Stomach (tissue), 8 donors: ENCODE measurements at regions not wholly inside any gene's neighbourhood (a gene's known extent, or its start where the extent isn't known, plus 50 kb on each side); places are given as distances from the start of the nearest gene placed in this dataset.
"Not testable (repeated sequence)": the region's sequence is repeated elsewhere in the genome, so short reads cannot be mapped to it uniquely, and the experiment has no call there.

Source experiments
- DNase-seq, 2 donors: peaks; one replicate each; pipeline versions ENCODE4 v3.0.0 to v3.0.0-alpha.2; 2013 to 2019
- H3K27ac ChIP-seq, 5 donors: fragments of 200-600 bp in 4 of 5; sonication (generic) in 4 of 5; one replicate each; pipeline ENCODE4 v1.5.1; 2013 to 2019; ENCODE audit warnings: mild to moderate bottlenecking in 1 of 5, moderate library complexity in 1 of 5
- H3K27me3 ChIP-seq, 3 donors: fragments of 200-600 bp; sonication (generic); one replicate each; pipeline ENCODE4 v1.5.1; 2017 to 2019; ENCODE audit warnings: mixed run types in 1 of 3
- H3K36me3 ChIP-seq, 4 donors: fragments of 200-600 bp; sonication (generic); 1 replicate in 3 of 4; 2 replicates in 1 of 4; pipeline ENCODE4 v1.5.1; 2016 to 2019
- H3K4me1 ChIP-seq, 4 donors: fragments of 200-600 bp; sonication (generic); one replicate each; pipeline ENCODE4 v1.5.1; 2016 to 2019
- H3K4me3 ChIP-seq, 4 donors: fragments of 200-600 bp; sonication (generic) in 3 of 4; one replicate each; pipeline ENCODE4 v1.5.1; 2016 to 2019; ENCODE audit warnings: mild to moderate bottlenecking in 1 of 4
- H3K9me3 ChIP-seq, 4 donors: fragments of 200-600 bp; sonication (generic); one replicate each; pipeline ENCODE4 v1.5.1; 2016 to 2019
- WGBS, 5 donors: extraction: QIAGEN DNeasy Blood & Tissue Kit in 3 of 5; methylation state at CpG; one replicate each; pipeline versions ENCODE4 v1.1.5 to v1.1.7; 2013 to 2018; 5-methylcytosine and 5-hydroxymethylcytosine counted together
- intact Hi-C: fragments of 100-400 bp; cut with DNase I; formaldehyde crosslinking; loops from one replicate; pipeline ENCODE4 v1.15.1; 2023; ENCODE audit warnings: low total_unique reads
- donor health status: healthy with polysubstance abuse.
- donor health status: Bipolar disorder and iron deficiency.
- donor health status: healthy.

- H3K4me1 ChIP-seq, result peaks cover 10 to 12% (median 12%) of the 10 kb centered on the region in 4 donors
- 82 to 89% (median 85%) methylated on average over 4 of the region's 4 CpGs for whole genome bisulfite sequencing, 5 donors
- H3K9me3 ChIP-seq, result peaks cover 0 to 11% (median 3%) of the 10 kb centered on the region in 4 donors
- H3K27me3 ChIP-seq, DNase-seq, intact Hi-C loops, H3K4me3 ChIP-seq, H3K27ac ChIP-seq, H3K36me3 ChIP-seq: not testable (repeated sequence)
Measured at GRCh38 chr11:3516934-3517567, 124.7 kb downstream of the ART5 start.

GRCh38 chr11:3516345-3516933 is 125.4 kb downstream of the ART5 start:
- H3K27ac ChIP-seq, H3K27me3 ChIP-seq, H3K36me3 ChIP-seq, intact Hi-C loops, H3K4me3 ChIP-seq, DNase-seq: not testable (repeated sequence)
- H3K4me1 ChIP-seq, result peaks cover 12 to 18% (median 13%) of the 10 kb centered on the region in 4 donors
- H3K9me3 ChIP-seq, result peaks cover 0 to 11% (median 3%) of the 10 kb centered on the region in 4 donors
- 41 to 56% (median 48%) methylated on average over 6 of the region's 6 CpGs for WGBS, 5 donors

- H3K27ac ChIP-seq, H3K27me3 ChIP-seq, DNase-seq, H3K36me3 ChIP-seq, intact Hi-C loops, H3K4me3 ChIP-seq: not testable (repeated sequence)
- WGBS, 5 donors, result 60 to 72% (median 70%) methylated on average over 15 of the region's 15 CpGs
- Histone ChIP-seq H3K4me1 (peaks cover 12 to 20% (median 15%) of the 10 kb centered on the region in 4 donors), H3K9me3 (peaks cover 0 to 10% (median 3%) of the 10 kb centered on the region in 4 donors)
Measured at GRCh38 chr11:3514635-3515424, 127.0 kb downstream of the ART5 start.

GRCh38 chr11:3513311-3513710 is 128.5 kb downstream of the ART5 start:
- DNase-seq, H3K4me3 ChIP-seq, H3K36me3 ChIP-seq, H3K27me3 ChIP-seq, H3K27ac ChIP-seq, H3K9me3 ChIP-seq, intact Hi-C loops: not testable (repeated sequence)
- H3K4me1 ChIP-seq, result peaks cover 12 to 20% (median 15%) of the 10 kb centered on the region in 4 donors
- WGBS, 5 donors, result 31 to 62% (median 42%) methylated on average over 10 of the region's 12 CpGs

- DNase-seq, result peak in 1 of 2 donors; percentile 25
- 13 to 31% (median 17%) methylated on average over 6 of the region's 6 CpGs for WGBS, 5 donors
- H3K9me3 ChIP-seq, H3K36me3 ChIP-seq, H3K27me3 ChIP-seq, intact Hi-C loops, H3K4me3 ChIP-seq: not testable (repeated sequence)
- H3K4me1 ChIP-seq, result peaks cover 12 to 20% (median 15%) of the 10 kb centered on the region in 4 donors
- H3K27ac ChIP-seq, result peak overlapping the region in 1 of 5 donors; percentile 60
Measured at GRCh38 chr11:3512751-3513150, 129.0 kb downstream of the ART5 start.

GRCh38 chr11:3512133-3512703 is 129.6 kb downstream of the ART5 start:
- H3K27me3 ChIP-seq, H3K9me3 ChIP-seq, H3K36me3 ChIP-seq, H3K4me3 ChIP-seq, intact Hi-C loops: not testable (repeated sequence)
- 6 to 23% (median 11%) methylated on average over 12 of the region's 12 CpGs for WGBS, 5 donors
- H3K27ac ChIP-seq, result peak overlapping the region in 4 of 5 donors; percentile 20 to 60 (median 38)
- DNase-seq, result peak; percentile 63 to 73
- H3K4me1 ChIP-seq, result peaks cover 12 to 20% (median 15%) of the 10 kb centered on the region in 4 donors

GRCh38 chr11:3511416-3512132 is 130.2 kb downstream of the ART5 start:
- intact Hi-C loops, H3K4me3 ChIP-seq, H3K27me3 ChIP-seq, H3K9me3 ChIP-seq, H3K36me3 ChIP-seq: not testable (repeated sequence)
- DNase-seq, result peak in 1 of 2 donors; percentile 52
- WGBS, 5 donors, result 24 to 51% (median 27%) methylated on average over 8 of the region's 8 CpGs
- peak overlapping the region in 4 of 5 donors; percentile 20 to 60 (median 38) for H3K27ac ChIP-seq
- peaks cover 12 to 20% (median 15%) of the 10 kb centered on the region in 4 donors for H3K4me1 ChIP-seq

GRCh38 chr11:3509563-3509962 is 130.6 kb upstream of the ZNF195 start:
- not testable (repeated sequence) for DNase-seq, H3K27ac ChIP-seq

GRCh38 chr11:3499198-3499597 is 120.3 kb upstream of the ZNF195 start:
- H3K27ac ChIP-seq, H3K27me3 ChIP-seq, H3K36me3 ChIP-seq, H3K4me1 ChIP-seq, H3K4me3 ChIP-seq, H3K9me3 ChIP-seq, intact Hi-C loops, DNase-seq: not testable (repeated sequence)
- 55 to 78% (median 66%) methylated on average over 4 of the region's 4 CpGs for WGBS, 5 donors

More at GRCh38 chr11:3509563-3509962, 130.6 kb upstream of the ZNF195 start:
- H3K4me3 ChIP-seq, H3K9me3 ChIP-seq, H3K36me3 ChIP-seq, H3K27me3 ChIP-seq, intact Hi-C loops: not testable (repeated sequence)
- WGBS, 5 donors, result 26 to 40% (median 31%) methylated on average over 6 of the region's 6 CpGs
- H3K4me1 ChIP-seq, result peaks cover 12 to 20% (median 15%) of the 10 kb centered on the region in 4 donors

GRCh38 chr11:3498356-3498755 is 119.4 kb upstream of the ZNF195 start:
- H3K4me3 ChIP-seq, intact Hi-C loops, H3K9me3 ChIP-seq, H3K4me1 ChIP-seq, H3K36me3 ChIP-seq, H3K27ac ChIP-seq, H3K27me3 ChIP-seq: not testable (repeated sequence)
- 40 to 69% (median 47%) methylated on average over 3 to 4 of the region's 4 CpGs for WGBS, 5 donors
- peak in 1 of 2 donors; percentile 28 for DNase-seq

GRCh38 chr11:3493152-3493551 is 114.2 kb upstream of the ZNF195 start:
- WGBS, 5 donors, result 78 to 91% (median 86%) methylated on average over 1 to 4 of the region's 4 CpGs
- DNase-seq, H3K36me3 ChIP-seq, intact Hi-C loops, H3K4me3 ChIP-seq, H3K4me1 ChIP-seq, H3K9me3 ChIP-seq, H3K27ac ChIP-seq, H3K27me3 ChIP-seq: not testable (repeated sequence)
